NT2/D1 (cell line): ENCODE measurements at regions not wholly inside any gene's neighbourhood (a gene's known extent, or its start where the extent isn't known, plus 50 kb on each side); places are given as distances from the start of the nearest gene placed in this dataset.

Experiments
- DNase-seq: peaks from one replicate; pipeline ENCODE4 v3.0.0-alpha.2; 2011; ENCODE audit warnings: low read depth, low spot score
- H3K27me3 ChIP-seq: 2 replicates; pipeline ENCODE4 v1.6.0; 2011; ENCODE audit warnings: mild to moderate bottlenecking; ENCODE audit not compliant: insufficient read length, insufficient read depth
- H3K36me3 ChIP-seq: 2 replicates; pipeline ENCODE4 v1.6.1; 2011; ENCODE audit warnings: mild to moderate bottlenecking, low read length, mixed read lengths; ENCODE audit not compliant: insufficient read depth, insufficient read length
- H3K4me1 ChIP-seq: 2 replicates; pipeline ENCODE4 v1.5.1; 2011; ENCODE audit not compliant: insufficient read depth, insufficient read length
- H3K4me3 ChIP-seq: 2 replicates; pipeline ENCODE4 v1.5.1; 2011; ENCODE audit warnings: low read depth; ENCODE audit not compliant: insufficient read length
- H3K9ac ChIP-seq: 2 replicates; pipeline ENCODE4 v1.6.0; 2011; ENCODE audit warnings: low read depth; ENCODE audit not compliant: insufficient read length
- H3K9me3 ChIP-seq: 2 replicates; pipeline ENCODE4 v1.5.1; 2011; ENCODE audit warnings: mild to moderate bottlenecking, low read length; ENCODE audit not compliant: insufficient read depth
- SUZ12 ChIP-seq: IDR thresholded peaks from 2 replicates; pipeline ENCODE4 v1.6.1; 2011; ENCODE audit not compliant: insufficient read length, insufficient read depth; ENCODE audit errors: extremely low read depth
- YY1 ChIP-seq: IDR thresholded peaks from 2 replicates; pipeline ENCODE4 v1.6.1; 2011; ENCODE audit not compliant: insufficient read length, insufficient read depth
- ZNF274 ChIP-seq: IDR thresholded peaks from 2 replicates; pipeline ENCODE4 v1.6.1; 2011; ENCODE audit warnings: mild to moderate bottlenecking, low read depth, low read length

GRCh38 chr10:122765412-122765811 is 65.8 kb upstream of the C10orf120 start:
- no peaks in the 10 kb centered on the region for H3K27me3 ChIP-seq
- TF ChIP-seq ZNF274 (no peak), SUZ12 (no peak), YY1 (no peak)
- H3K9me3 ChIP-seq: peaks cover 6% of the 10 kb centered on the region; the same call in 1 of the 2 replicates
- DNase-seq: no peak
- no peaks in the 10 kb centered on the region for H3K36me3 ChIP-seq
- H3K4me3 ChIP-seq: no peak overlapping the region
- H3K4me1 ChIP-seq: no peaks in the 10 kb centered on the region
- no peak overlapping the region for H3K9ac ChIP-seq

GRCh38 chr10:122756656-122757055 is 57.0 kb upstream of the C10orf120 start:
- TF ChIP-seq YY1 (no peak), SUZ12 (no peak), ZNF274 (no peak)
- DNase-seq: no peak
- Histone ChIP-seq H3K9ac (no peak overlapping the region), H3K27me3 (no peaks in the 10 kb centered on the region), H3K9me3 (peaks cover 12% of the 10 kb centered on the region; the same call in 1 of the 2 replicates), H3K4me3 (no peak overlapping the region), H3K4me1 (no peaks in the 10 kb centered on the region), H3K36me3 (no peaks in the 10 kb centered on the region)

GRCh38 chr10:122754491-122755235 is 55.0 kb upstream of the C10orf120 start:
- H3K4me1 ChIP-seq: no peaks in the 10 kb centered on the region
- peaks cover 12% of the 10 kb centered on the region; the same call in 1 of the 2 replicates for H3K9me3 ChIP-seq
- H3K4me3 ChIP-seq: no peak overlapping the region
- DNase-seq: no peak
- H3K9ac ChIP-seq: no peak overlapping the region
- TF ChIP-seq SUZ12: no peak
- TF ChIP-seq ZNF274: no peak
- no peak for TF ChIP-seq YY1
- H3K36me3 ChIP-seq: no peaks in the 10 kb centered on the region
- no peaks in the 10 kb centered on the region for H3K27me3 ChIP-seq

- Histone ChIP-seq H3K36me3 (no peaks in the 10 kb centered on the region), H3K4me3 (no peak overlapping the region), H3K9ac (no peak overlapping the region), H3K9me3 (no peaks in the 10 kb centered on the region), H3K4me1 (no peaks in the 10 kb centered on the region), H3K27me3 (no peaks in the 10 kb centered on the region)
- TF ChIP-seq YY1: no peak
- no peak for TF ChIP-seq ZNF274
- TF ChIP-seq SUZ12: no peak
- no peak for DNase-seq
These were observed 50.2 kb upstream of the C10orf120 start for GRCh38 chr10:122749886-122750285.
